ENCODE measurements at regions not wholly inside any gene's neighbourhood (a gene's known extent, or its start where the extent isn't known, plus 50 kb on each side); places are given as distances from the start of the nearest gene placed in this dataset.

- H3K9me3 ChIP-seq (ENCODE audit: severe bottlenecking), result no peaks in the 10 kb centered on the region
- no peak overlapping the region for H3K27ac ChIP-seq
- no peak overlapping the region for H3K4me3 ChIP-seq (ENCODE audit: low read depth, low read length)
- peaks cover 13% of the 10 kb centered on the region for H3K27me3 ChIP-seq (ENCODE audit: insufficient read depth, low read depth, severe bottlenecking)
- DNase-seq, result no peak
- no peaks in the 10 kb centered on the region for H3K36me3 ChIP-seq
- no peak for TF ChIP-seq CTCF (IDR thresholded peaks at IDR 0.05; ENCODE audit: low read depth, low read length)
Observed at GRCh38 chr14:41071351-41071750, 535.3 kb upstream of the LRFN5 start.

GRCh38 chr14:41062826-41063225 lies 543.9 kb upstream of the LRFN5 start:
- no peak for DNase-seq
- Histone ChIP-seq H3K36me3 (no peaks in the 10 kb centered on the region), H3K9me3 (ENCODE audit: severe bottlenecking) (no peaks in the 10 kb centered on the region), H3K4me3 (ENCODE audit: low read depth, low read length) (no peak overlapping the region), H3K27ac (no peak overlapping the region), H3K27me3 (ENCODE audit: insufficient read depth, low read depth, severe bottlenecking) (peaks cover 6% of the 10 kb centered on the region)
- no peak for TF ChIP-seq CTCF (IDR thresholded peaks at IDR 0.05; ENCODE audit: low read depth, low read length)

GRCh38 chr14:41055589-41055988 lies 551.1 kb upstream of the LRFN5 start:
- H3K4me3 ChIP-seq (ENCODE audit: low read depth, low read length), result no peak overlapping the region
- H3K36me3 ChIP-seq, result no peaks in the 10 kb centered on the region
- no peak overlapping the region for H3K27ac ChIP-seq
- no peak for TF ChIP-seq CTCF (IDR thresholded peaks at IDR 0.05; ENCODE audit: low read depth, low read length)
- H3K9me3 ChIP-seq (ENCODE audit: severe bottlenecking), result no peaks in the 10 kb centered on the region
- no peak for DNase-seq
- H3K27me3 ChIP-seq (ENCODE audit: insufficient read depth, low read depth, severe bottlenecking), result peaks cover 35% of the 10 kb centered on the region

GRCh38 chr14:41051801-41052200 lies 554.9 kb upstream of the LRFN5 start:
- H3K4me3 ChIP-seq (ENCODE audit: low read depth, low read length), result no peak overlapping the region
- DNase-seq, result no peak
- H3K9me3 ChIP-seq (ENCODE audit: severe bottlenecking), result no peaks in the 10 kb centered on the region
- TF ChIP-seq CTCF (IDR thresholded peaks at IDR 0.05; ENCODE audit: low read depth, low read length), result no peak
- H3K27me3 ChIP-seq (ENCODE audit: insufficient read depth, low read depth, severe bottlenecking), result peaks cover 37% of the 10 kb centered on the region
- no peak overlapping the region for H3K27ac ChIP-seq
- H3K36me3 ChIP-seq, result no peaks in the 10 kb centered on the region

GRCh38 chr14:41047763-41048162 lies 558.9 kb upstream of the LRFN5 start:
- no peak for TF ChIP-seq CTCF (IDR thresholded peaks at IDR 0.05; ENCODE audit: low read depth, low read length)
- H3K4me3 ChIP-seq (ENCODE audit: low read depth, low read length), result no peak overlapping the region
- peaks cover 30% of the 10 kb centered on the region for H3K27me3 ChIP-seq (ENCODE audit: insufficient read depth, low read depth, severe bottlenecking)
- no peaks in the 10 kb centered on the region for H3K36me3 ChIP-seq
- no peak for DNase-seq
- H3K27ac ChIP-seq, result no peak overlapping the region
- no peaks in the 10 kb centered on the region for H3K9me3 ChIP-seq (ENCODE audit: severe bottlenecking)

GRCh38 chr14:41037388-41037787 lies 569.3 kb upstream of the LRFN5 start:
- Histone ChIP-seq H3K9me3 (ENCODE audit: severe bottlenecking) (no peaks in the 10 kb centered on the region), H3K4me3 (ENCODE audit: low read depth, low read length) (no peak overlapping the region), H3K27me3 (ENCODE audit: insufficient read depth, low read depth, severe bottlenecking) (no peaks in the 10 kb centered on the region), H3K27ac (no peak overlapping the region), H3K36me3 (no peaks in the 10 kb centered on the region)
- TF ChIP-seq CTCF (IDR thresholded peaks at IDR 0.05; ENCODE audit: low read depth, low read length), result no peak
- DNase-seq, result no peak

Data from WERI-Rb-1 (cell line).